PC-3 (cell line): ENCODE measurements at regions not wholly inside any gene's neighbourhood (a gene's known extent, or its start where the extent isn't known, plus 50 kb on each side); places are given as distances from the start of the nearest gene placed in this dataset.

Experiments used
- CTCF ChIP-seq: fragments of 300-600 bp; sonication (generic); conservative IDR thresholded peaks from 2 replicates; pipeline ENCODE4 v1.5.1; 2017; ENCODE audit warnings: antibody characterized with exemption, low read depth, mild to moderate bottlenecking, low read length
- EZH2 ChIP-seq: fragments of 300-600 bp; sonication (generic); IDR thresholded peaks from one replicate; pipeline ENCODE4 v1.6.1; 2017; ENCODE audit warnings: antibody characterized with exemption, mild to moderate bottlenecking, low read length; ENCODE audit not compliant: unreplicated experiment

GRCh38 chr1:244937099-244937498 is 72.8 kb upstream of the HNRNPU start:
- TF ChIP-seq CTCF (no peak), EZH2 (no peak)
